ENCODE measurements at regions not wholly inside any gene's neighbourhood (a gene's known extent, or its start where the extent isn't known, plus 50 kb on each side); places are given as distances from the start of the nearest gene placed in this dataset.
A peak's percentile ranks its signal among the peaks of the same experiment; 100 is the strongest.

GRCh38 chr19:29084266-29084665 is 128.7 kb downstream of the UQCRFS1 start:
- no peak overlapping the region for H3K4me3 ChIP-seq (ENCODE audit: insufficient read depth, low read length)
- no peak for TF ChIP-seq CTCF (IDR thresholded peaks at IDR 0.05; ENCODE audit: extremely low read depth, low read depth, low read length)
- H3K79me2 ChIP-seq (ENCODE audit: insufficient read depth, low read length): no peaks in the 10 kb centered on the region
- H4K20me1 ChIP-seq (ENCODE audit: insufficient read depth, low read length): no peaks in the 10 kb centered on the region
- no peak overlapping the region for H2AFZ ChIP-seq (ENCODE audit: low read length)
- no peaks in the 10 kb centered on the region for H3K9me3 ChIP-seq (ENCODE audit: low read depth, low read length)
- no peaks in the 10 kb centered on the region for H3K4me1 ChIP-seq (ENCODE audit: insufficient read depth, low read length)
- no peak overlapping the region for H3K4me2 ChIP-seq (ENCODE audit: insufficient read depth, low read length)
- DNase-seq (ENCODE audit: insufficient read length, low spot score, missing footprints): no peak
- H3K36me3 ChIP-seq (ENCODE audit: insufficient read depth, low read length): no peaks in the 10 kb centered on the region
- H3K27me3 ChIP-seq (ENCODE audit: insufficient read depth, low read length): no peaks in the 10 kb centered on the region
- no peak overlapping the region for H3K27ac ChIP-seq (ENCODE audit: low read depth, low read length)

- Histone ChIP-seq H3K4me1 (ENCODE audit: insufficient read depth, low read length) (no peaks in the 10 kb centered on the region), H3K27me3 (ENCODE audit: insufficient read depth, low read length) (no peaks in the 10 kb centered on the region)
These were observed 129.1 kb downstream of the UQCRFS1 start for GRCh38 chr19:29083863-29084262.

GRCh38 chr19:29079356-29080032 is 133.5 kb downstream of the UQCRFS1 start:
- no peak overlapping the region for H3K27ac ChIP-seq (ENCODE audit: low read depth, low read length)
- no peak for TF ChIP-seq CTCF (IDR thresholded peaks at IDR 0.05; ENCODE audit: extremely low read depth, low read depth, low read length)
- H3K27me3 ChIP-seq (ENCODE audit: insufficient read depth, low read length): no peaks in the 10 kb centered on the region
- no peaks in the 10 kb centered on the region for H3K79me2 ChIP-seq (ENCODE audit: insufficient read depth, low read length)
- no peaks in the 10 kb centered on the region for H3K4me1 ChIP-seq (ENCODE audit: insufficient read depth, low read length)
- H4K20me1 ChIP-seq (ENCODE audit: insufficient read depth, low read length): no peaks in the 10 kb centered on the region
- DNase-seq (ENCODE audit: insufficient read length, low spot score, missing footprints): peak; percentile 9
- H3K9me3 ChIP-seq (ENCODE audit: low read depth, low read length): no peaks in the 10 kb centered on the region
- no peak overlapping the region for H2AFZ ChIP-seq (ENCODE audit: low read length)
- H3K36me3 ChIP-seq (ENCODE audit: insufficient read depth, low read length): no peaks in the 10 kb centered on the region
- H3K4me2 ChIP-seq (ENCODE audit: insufficient read depth, low read length): no peak overlapping the region
- no peak overlapping the region for H3K4me3 ChIP-seq (ENCODE audit: insufficient read depth, low read length)

More at GRCh38 chr19:29083863-29084262, 129.1 kb downstream of the UQCRFS1 start:
- Histone ChIP-seq H3K4me3 (ENCODE audit: insufficient read depth, low read length) (no peak overlapping the region), H4K20me1 (ENCODE audit: insufficient read depth, low read length) (no peaks in the 10 kb centered on the region), H3K36me3 (ENCODE audit: insufficient read depth, low read length) (no peaks in the 10 kb centered on the region), H3K9me3 (ENCODE audit: low read depth, low read length) (no peaks in the 10 kb centered on the region), H3K4me2 (ENCODE audit: insufficient read depth, low read length) (no peak overlapping the region), H3K27ac (ENCODE audit: low read depth, low read length) (no peak overlapping the region), H2AFZ (ENCODE audit: low read length) (no peak overlapping the region), H3K79me2 (ENCODE audit: insufficient read depth, low read length) (no peaks in the 10 kb centered on the region)
- DNase-seq (ENCODE audit: insufficient read length, low spot score, missing footprints): no peak
- TF ChIP-seq CTCF (IDR thresholded peaks at IDR 0.05; ENCODE audit: extremely low read depth, low read depth, low read length): no peak

- peaks cover 2% of the 10 kb centered on the region for H3K9me3 ChIP-seq (ENCODE audit: low read depth, low read length)
- no peaks in the 10 kb centered on the region for H3K36me3 ChIP-seq (ENCODE audit: insufficient read depth, low read length)
- no peak for DNase-seq (ENCODE audit: insufficient read length, low spot score, missing footprints)
- no peaks in the 10 kb centered on the region for H3K4me1 ChIP-seq (ENCODE audit: insufficient read depth, low read length)
- H3K4me3 ChIP-seq (ENCODE audit: insufficient read depth, low read length): no peak overlapping the region
- H3K27me3 ChIP-seq (ENCODE audit: insufficient read depth, low read length): no peaks in the 10 kb centered on the region
- H2AFZ ChIP-seq (ENCODE audit: low read length): no peak overlapping the region
- H4K20me1 ChIP-seq (ENCODE audit: insufficient read depth, low read length): no peaks in the 10 kb centered on the region
- no peak overlapping the region for H3K27ac ChIP-seq (ENCODE audit: low read depth, low read length)
- no peak overlapping the region for H3K4me2 ChIP-seq (ENCODE audit: insufficient read depth, low read length)
- no peak for TF ChIP-seq CTCF (IDR thresholded peaks at IDR 0.05; ENCODE audit: extremely low read depth, low read depth, low read length)
- H3K79me2 ChIP-seq (ENCODE audit: insufficient read depth, low read length): no peaks in the 10 kb centered on the region
These were observed 136.0 kb downstream of the UQCRFS1 start for GRCh38 chr19:29076963-29077362.

All from osteoblast (primary cell).